PC-3 (cell line): ENCODE measurements at regions not wholly inside any gene's neighbourhood (a gene's known extent, or its start where the extent isn't known, plus 50 kb on each side); places are given as distances from the start of the nearest gene placed in this dataset.

ENCODE experiments used
- EZH2 ChIP-seq: fragments of 300-600 bp; sonication (generic); IDR thresholded peaks from one replicate; pipeline ENCODE4 v1.6.1; 2017; ENCODE audit warnings: antibody characterized with exemption, mild to moderate bottlenecking, low read length; ENCODE audit not compliant: unreplicated experiment
- EZH2phosphoT487 ChIP-seq: fragments of 300-600 bp; sonication (generic); IDR thresholded peaks from 2 replicates; pipeline ENCODE4 v1.6.1; 2018; ENCODE audit warnings: mild to moderate bottlenecking, antibody characterized with exemption, low read length, borderline replicate concordance
- TF ChIP-seq, protein P1 (sequence below): fragments of 300-600 bp; sonication (generic); conservative IDR thresholded peaks from 2 replicates; pipeline ENCODE4 v1.5.1; 2017; ENCODE audit warnings: antibody characterized with exemption, low read depth, mild to moderate bottlenecking, low read length

DNA sequence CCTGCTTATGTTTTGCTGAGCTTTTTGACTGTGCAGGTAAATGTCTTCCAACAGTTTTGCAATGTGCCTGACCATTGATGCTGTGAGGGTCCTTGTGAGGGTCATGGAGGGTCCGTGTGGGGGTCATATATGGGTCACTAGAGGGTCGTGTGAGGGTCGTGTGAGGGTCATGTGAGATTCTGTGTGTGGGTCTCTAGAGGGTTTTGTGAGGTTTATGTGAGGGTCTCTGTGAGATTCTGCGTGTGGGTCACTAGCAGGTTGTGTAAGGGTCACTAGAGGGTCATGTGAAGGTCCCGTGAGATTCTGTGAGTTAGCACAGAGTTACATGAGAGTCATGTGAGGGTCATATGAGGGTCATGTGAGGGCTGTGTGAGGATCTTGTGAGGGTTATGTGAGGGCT, 263.9 kb upstream of the B3GAT1 start:
- TF ChIP-seq, protein P1, sequence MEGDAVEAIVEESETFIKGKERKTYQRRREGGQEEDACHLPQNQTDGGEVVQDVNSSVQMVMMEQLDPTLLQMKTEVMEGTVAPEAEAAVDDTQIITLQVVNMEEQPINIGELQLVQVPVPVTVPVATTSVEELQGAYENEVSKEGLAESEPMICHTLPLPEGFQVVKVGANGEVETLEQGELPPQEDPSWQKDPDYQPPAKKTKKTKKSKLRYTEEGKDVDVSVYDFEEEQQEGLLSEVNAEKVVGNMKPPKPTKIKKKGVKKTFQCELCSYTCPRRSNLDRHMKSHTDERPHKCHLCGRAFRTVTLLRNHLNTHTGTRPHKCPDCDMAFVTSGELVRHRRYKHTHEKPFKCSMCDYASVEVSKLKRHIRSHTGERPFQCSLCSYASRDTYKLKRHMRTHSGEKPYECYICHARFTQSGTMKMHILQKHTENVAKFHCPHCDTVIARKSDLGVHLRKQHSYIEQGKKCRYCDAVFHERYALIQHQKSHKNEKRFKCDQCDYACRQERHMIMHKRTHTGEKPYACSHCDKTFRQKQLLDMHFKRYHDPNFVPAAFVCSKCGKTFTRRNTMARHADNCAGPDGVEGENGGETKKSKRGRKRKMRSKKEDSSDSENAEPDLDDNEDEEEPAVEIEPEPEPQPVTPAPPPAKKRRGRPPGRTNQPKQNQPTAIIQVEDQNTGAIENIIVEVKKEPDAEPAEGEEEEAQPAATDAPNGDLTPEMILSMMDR = no peak
- no peak for TF ChIP-seq EZH2
- no peak for TF ChIP-seq EZH2phosphoT487
